MM.1S (cell line): ENCODE measurements at regions not wholly inside any gene's neighbourhood (a gene's known extent, or its start where the extent isn't known, plus 50 kb on each side); places are given as distances from the start of the nearest gene placed in this dataset.

ENCODE experiments used
- DNase-seq: peaks from one replicate; pipeline ENCODE4 v3.0.0-alpha.2; 2015
- H2AFZ ChIP-seq: fragments of 300-600 bp; sonication (generic); 2 replicates; pipeline ENCODE4 v1.6.0; 2016; ENCODE audit warnings: antibody characterized with exemption, low read length
- H3F3A ChIP-seq: fragments of 300-600 bp; sonication (generic); 2 replicates; pipeline ENCODE4 v1.6.1; 2016; ENCODE audit warnings: mild to moderate bottlenecking, antibody characterized with exemption, low read length, moderate library complexity, mixed read lengths; ENCODE audit not compliant: insufficient read depth
- H3K27ac ChIP-seq: fragments of 300-600 bp; sonication (generic); 2 replicates; pipeline ENCODE4 v1.5.1; 2016; ENCODE audit warnings: mild to moderate bottlenecking, low read length
- H3K27me3 ChIP-seq: fragments of 300-600 bp; sonication (generic); replicated peaks from 2 replicates; pipeline ENCODE4 v1.6.0; 2016; ENCODE audit warnings: low read length; ENCODE audit not compliant: insufficient read depth
- H3K36me3 ChIP-seq: fragments of 300-600 bp; sonication (generic); replicated peaks from 2 replicates; pipeline ENCODE4 v1.6.1; 2016; ENCODE audit warnings: mild to moderate bottlenecking, low read length, mixed read lengths; ENCODE audit not compliant: insufficient read depth
- H3K4me1 ChIP-seq: fragments of 300-600 bp; sonication (generic); 2 replicates; pipeline ENCODE4 v1.6.1; 2016; ENCODE audit warnings: low read length, mixed read lengths
- H3K4me2 ChIP-seq: fragments of 300-600 bp; sonication (generic); 2 replicates; pipeline ENCODE4 v1.6.0; 2016; ENCODE audit warnings: low read depth, low read length
- H3K4me3 ChIP-seq: fragments of 300-600 bp; sonication (generic); 2 replicates; pipeline ENCODE4 v1.5.1; 2016; ENCODE audit warnings: low read length, mixed read lengths
- H3K79me2 ChIP-seq: fragments of 300-600 bp; sonication (generic); 2 replicates; pipeline ENCODE4 v1.6.1; 2016; ENCODE audit warnings: mixed run types, low read length, mixed read lengths
- H3K9ac ChIP-seq: fragments of 300-600 bp; sonication (generic); 2 replicates; pipeline ENCODE4 v1.6.1; 2016; ENCODE audit warnings: low read length, mixed read lengths
- H3K9me2 ChIP-seq: fragments of 300-600 bp; sonication (generic); replicated peaks from 2 replicates; pipeline ENCODE4 v1.6.1; 2016; ENCODE audit warnings: mild to moderate bottlenecking, low read length, mixed read lengths; ENCODE audit not compliant: insufficient read depth
- H3K9me3 ChIP-seq: fragments of 300-600 bp; sonication (generic); replicated peaks from 2 replicates; pipeline ENCODE4 v1.6.1; 2016; ENCODE audit warnings: mild to moderate bottlenecking, low read length, mixed read lengths; ENCODE audit not compliant: insufficient read depth
- H4K20me1 ChIP-seq: fragments of 300-600 bp; sonication (generic); 2 replicates; pipeline ENCODE4 v1.6.1; 2016; ENCODE audit warnings: mild to moderate bottlenecking, low read length, moderate library complexity, mixed read lengths; ENCODE audit not compliant: insufficient read depth
- EZH2 ChIP-seq: fragments of 300-600 bp; sonication (generic); optimal IDR thresholded peaks from 2 replicates; pipeline ENCODE3; 2017; ENCODE audit warnings: low read depth, mild to moderate bottlenecking, antibody characterized with exemption, low read length, mixed read lengths
- EZH2phosphoT487 ChIP-seq: fragments of 300-600 bp; sonication (generic); IDR thresholded peaks from 2 replicates; pipeline ENCODE4 v1.6.1; 2018; ENCODE audit warnings: antibody characterized with exemption, low read length
- TF ChIP-seq, protein P1 (sequence below): fragments of 300-600 bp; sonication (generic); IDR thresholded peaks from 2 replicates; pipeline ENCODE4 v1.5.1; 2016; ENCODE audit warnings: antibody characterized with exemption, low read length, mixed read lengths

DNA sequence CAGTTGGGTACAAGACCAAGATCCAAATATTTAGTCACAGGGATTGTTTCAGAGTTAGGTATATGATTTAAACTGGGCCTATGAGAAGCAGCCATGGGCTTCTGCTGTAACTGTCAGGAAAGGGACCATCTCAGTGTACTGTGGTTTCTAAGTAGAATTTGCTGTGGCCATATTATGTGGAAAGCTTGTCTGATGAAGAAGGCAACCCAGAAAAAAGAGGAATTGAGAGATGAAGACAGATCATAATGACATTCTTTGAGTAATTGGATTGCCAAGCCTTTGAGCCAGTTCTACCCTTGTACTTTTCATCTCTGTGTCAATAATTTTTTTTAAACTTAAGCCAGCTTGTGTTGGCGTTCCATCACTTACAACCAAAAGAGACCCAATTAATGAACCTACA is 259.6 kb downstream of the NUP35 start:
- no peaks in the 10 kb centered on the region for H3K27me3 ChIP-seq
- no peaks in the 10 kb centered on the region for H4K20me1 ChIP-seq
- no peak overlapping the region for H3K4me2 ChIP-seq
- H3K36me3 ChIP-seq, result no peaks in the 10 kb centered on the region
- H3K4me1 ChIP-seq, result no peaks in the 10 kb centered on the region
- H3K4me3 ChIP-seq, result no peak overlapping the region
- no peak overlapping the region for H2AFZ ChIP-seq
- no peaks in the 10 kb centered on the region for H3K9me2 ChIP-seq
- DNase-seq, result no peak
- H3K9ac ChIP-seq, result no peak overlapping the region
- H3K9me3 ChIP-seq, result no peaks in the 10 kb centered on the region
- no peaks in the 10 kb centered on the region for H3K79me2 ChIP-seq
- no peaks in the 10 kb centered on the region for H3F3A ChIP-seq
- TF ChIP-seq, protein P1, sequence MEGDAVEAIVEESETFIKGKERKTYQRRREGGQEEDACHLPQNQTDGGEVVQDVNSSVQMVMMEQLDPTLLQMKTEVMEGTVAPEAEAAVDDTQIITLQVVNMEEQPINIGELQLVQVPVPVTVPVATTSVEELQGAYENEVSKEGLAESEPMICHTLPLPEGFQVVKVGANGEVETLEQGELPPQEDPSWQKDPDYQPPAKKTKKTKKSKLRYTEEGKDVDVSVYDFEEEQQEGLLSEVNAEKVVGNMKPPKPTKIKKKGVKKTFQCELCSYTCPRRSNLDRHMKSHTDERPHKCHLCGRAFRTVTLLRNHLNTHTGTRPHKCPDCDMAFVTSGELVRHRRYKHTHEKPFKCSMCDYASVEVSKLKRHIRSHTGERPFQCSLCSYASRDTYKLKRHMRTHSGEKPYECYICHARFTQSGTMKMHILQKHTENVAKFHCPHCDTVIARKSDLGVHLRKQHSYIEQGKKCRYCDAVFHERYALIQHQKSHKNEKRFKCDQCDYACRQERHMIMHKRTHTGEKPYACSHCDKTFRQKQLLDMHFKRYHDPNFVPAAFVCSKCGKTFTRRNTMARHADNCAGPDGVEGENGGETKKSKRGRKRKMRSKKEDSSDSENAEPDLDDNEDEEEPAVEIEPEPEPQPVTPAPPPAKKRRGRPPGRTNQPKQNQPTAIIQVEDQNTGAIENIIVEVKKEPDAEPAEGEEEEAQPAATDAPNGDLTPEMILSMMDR, result no peak
- TF ChIP-seq EZH2 (no peak), EZH2phosphoT487 (no peak)
- H3K27ac ChIP-seq, result no peak overlapping the region

DNA sequence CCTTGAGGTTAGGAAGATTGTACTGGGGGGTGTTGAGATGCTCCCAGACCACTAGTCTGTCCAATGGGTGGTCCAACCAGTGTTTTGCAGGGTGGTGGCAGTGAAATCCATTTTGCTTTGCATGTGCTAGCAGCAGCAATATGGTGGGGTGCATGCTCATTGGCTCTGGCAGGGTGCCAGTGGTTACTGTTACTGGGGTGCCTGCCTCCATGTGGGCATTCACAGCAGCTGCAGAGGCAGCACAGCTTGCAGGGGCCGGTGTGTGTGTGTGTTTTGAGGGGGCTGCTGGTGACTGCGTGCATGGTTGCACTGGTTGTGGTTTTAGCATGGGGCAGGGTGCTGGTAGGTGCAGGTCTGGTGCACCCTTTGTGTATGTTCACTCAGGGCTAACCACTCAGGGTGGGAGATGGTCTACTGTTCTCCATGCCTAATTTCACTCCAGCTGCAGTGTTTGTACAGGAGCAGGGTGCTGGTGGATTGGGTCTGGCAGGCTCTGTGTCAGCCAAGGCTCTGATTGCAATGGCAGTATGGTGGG is 265.4 kb downstream of the NUP35 start:
- Histone ChIP-seq H3K4me1 (no peaks in the 10 kb centered on the region), H3K27ac (no peak overlapping the region), H3K4me3 (no peak overlapping the region), H3K9me2 (no peaks in the 10 kb centered on the region), H3K4me2 (no peak overlapping the region), H3K36me3 (no peaks in the 10 kb centered on the region), H4K20me1 (no peaks in the 10 kb centered on the region), H2AFZ (no peak overlapping the region), H3K9ac (no peak overlapping the region), H3F3A (no peaks in the 10 kb centered on the region), H3K27me3 (no peaks in the 10 kb centered on the region), H3K79me2 (no peaks in the 10 kb centered on the region), H3K9me3 (no peaks in the 10 kb centered on the region)
- DNase-seq, result no peak
- TF ChIP-seq EZH2phosphoT487, result no peak
- TF ChIP-seq EZH2, result no peak
- TF ChIP-seq, protein P1, result no peak

DNA sequence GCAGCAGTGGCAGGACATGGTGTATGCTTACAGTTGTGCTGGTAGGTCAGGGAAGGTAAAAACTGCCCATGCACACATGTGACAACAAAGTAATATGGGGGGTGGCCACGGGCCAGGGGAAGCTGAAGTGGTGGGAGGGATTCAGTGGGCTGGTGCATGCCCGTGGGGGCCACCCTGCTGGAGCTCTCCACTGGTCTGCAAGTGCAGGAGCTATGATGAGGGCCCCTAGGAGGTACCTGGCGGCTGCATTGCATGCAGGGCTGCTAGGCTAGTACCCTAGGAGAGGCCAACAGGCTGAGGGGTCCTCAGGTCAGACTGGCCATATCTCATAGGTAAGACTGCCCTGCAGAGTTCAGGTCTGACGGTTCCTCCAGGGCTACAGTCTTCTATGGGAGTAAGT is 265.9 kb downstream of the NUP35 start:
- Histone ChIP-seq H3K27me3 (no peaks in the 10 kb centered on the region), H3K9me2 (no peaks in the 10 kb centered on the region), H3K4me3 (no peak overlapping the region), H4K20me1 (no peaks in the 10 kb centered on the region), H3K4me2 (no peak overlapping the region), H2AFZ (no peak overlapping the region), H3K9me3 (no peaks in the 10 kb centered on the region), H3K27ac (no peak overlapping the region), H3F3A (no peaks in the 10 kb centered on the region), H3K4me1 (no peaks in the 10 kb centered on the region), H3K9ac (no peak overlapping the region), H3K36me3 (no peaks in the 10 kb centered on the region), H3K79me2 (no peaks in the 10 kb centered on the region)
- no peak for DNase-seq
- no peak for TF ChIP-seq EZH2phosphoT487
- no peak for TF ChIP-seq EZH2
- TF ChIP-seq, protein P1, result no peak
